GM10266 (cell line): ENCODE measurements at regions not wholly inside any gene's neighbourhood (a gene's known extent, or its start where the extent isn't known, plus 50 kb on each side); places are given as distances from the start of the nearest gene placed in this dataset.
"Not testable (repeated sequence)": the region's sequence is repeated elsewhere in the genome, so short reads cannot be mapped to it uniquely, and the experiment has no call there.

ENCODE experiments used
- DNase-seq: peaks from one replicate; pipeline ENCODE4 v3.0.0; 2012; ENCODE audit errors: extremely low spot score
- CTCF ChIP-seq: IDR thresholded peaks from 2 replicates; pipeline ENCODE4 v1.5.1; 2012; ENCODE audit warnings: mild to moderate bottlenecking, low read depth; ENCODE audit not compliant: control insufficient read depth, insufficient read depth; ENCODE audit errors: missing control alignments

- DNase-seq = no peak
- TF ChIP-seq CTCF = no peak
Measured at GRCh38 chr13:73532582-73532981, 473.8 kb downstream of the KLF5 start.

- no peak for TF ChIP-seq CTCF
- no peak for DNase-seq
Measured at GRCh38 chr13:73531014-73531413, 472.2 kb downstream of the KLF5 start.

- DNase-seq = no peak
- no peak for TF ChIP-seq CTCF
Measured at GRCh38 chr13:73522937-73523336, 464.1 kb downstream of the KLF5 start.

GRCh38 chr13:73521985-73522524 is 463.2 kb downstream of the KLF5 start:
- DNase-seq = no peak
- TF ChIP-seq CTCF = no peak

- no peak for DNase-seq
- TF ChIP-seq CTCF = no peak
Measured at GRCh38 chr13:73521290-73521624, 462.5 kb downstream of the KLF5 start.

GRCh38 chr13:73520566-73521289 is 461.9 kb downstream of the KLF5 start:
- TF ChIP-seq CTCF = no peak
- no peak for DNase-seq

- not testable (repeated sequence) for DNase-seq
Measured at GRCh38 chr13:73520135-73520534, 461.3 kb downstream of the KLF5 start.
